Activated CD8-positive, alpha-beta memory T cell treated with anti-CD3 and anti-CD28 coated beads, Interleukin-2, amount 50 U/mL, for 1 hour (primary cell): ENCODE measurements at regions not wholly inside any gene's neighbourhood (a gene's known extent, or its start where the extent isn't known, plus 50 kb on each side); places are given as distances from the start of the nearest gene placed in this dataset.

Experiments
- DNase-seq: peaks from one replicate; pipeline ENCODE4 v3.0.0-alpha.2; 2020; ENCODE audit errors: extremely low read depth

DNA sequence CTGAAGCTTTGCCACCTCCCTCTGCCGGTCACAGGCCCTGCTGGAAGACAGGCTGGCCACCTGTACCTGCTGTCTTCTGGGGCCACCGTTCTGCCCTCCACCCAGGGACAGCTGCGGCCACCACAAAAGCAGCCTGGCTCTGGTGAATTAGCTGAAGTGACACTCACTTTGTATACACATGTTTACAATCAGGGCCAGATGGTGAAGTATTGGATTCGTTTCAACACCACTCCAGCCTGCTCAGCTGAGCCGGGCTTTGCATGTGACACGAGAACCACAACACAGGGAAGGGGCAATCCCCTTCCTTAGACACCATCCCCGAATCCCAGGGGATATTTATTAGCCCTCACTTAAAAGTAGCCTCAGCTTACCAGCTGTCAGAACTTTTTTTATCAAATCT, 191.5 kb upstream of the RPL38 start:
- no peak for DNase-seq

DNA sequence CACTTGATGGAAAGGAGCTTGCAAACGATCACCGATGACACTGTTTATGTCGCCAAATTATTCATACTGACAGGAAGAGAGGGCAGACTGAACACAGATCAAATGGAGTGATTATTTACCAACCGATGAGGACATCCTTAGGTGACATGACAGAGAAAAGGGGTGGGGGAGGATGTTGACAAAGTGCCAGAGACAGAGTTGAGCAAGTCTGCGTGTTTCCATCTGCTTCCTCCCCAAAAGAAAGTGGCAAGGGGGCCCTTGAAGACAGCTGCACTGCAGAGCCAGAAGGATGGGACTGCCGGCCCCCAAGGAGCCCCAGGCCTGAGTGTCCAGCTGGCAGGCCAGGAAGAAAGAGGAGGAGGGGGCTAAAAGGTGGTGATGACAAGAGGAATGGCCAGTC, 191.0 kb upstream of the RPL38 start:
- no peak for DNase-seq

DNA sequence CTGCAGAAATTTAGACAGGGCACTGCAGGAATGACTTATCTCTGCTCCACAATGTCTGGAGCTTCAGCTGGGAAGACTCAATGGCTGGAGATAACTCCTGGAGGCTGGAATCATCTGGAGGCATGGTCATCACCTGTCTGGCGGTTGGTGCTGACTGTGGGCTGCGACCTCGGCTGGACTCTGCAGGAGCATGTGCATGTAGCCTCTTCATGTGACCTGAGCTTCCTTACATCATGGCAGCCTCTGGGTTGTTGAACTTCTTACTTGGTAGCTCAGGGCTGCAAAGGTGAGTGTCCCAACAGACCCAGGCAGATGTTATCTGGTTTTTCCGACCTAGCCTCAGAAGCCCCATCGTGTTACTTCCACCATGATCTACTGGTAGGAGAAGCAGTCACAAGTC, 188.2 kb upstream of the RPL38 start:
- no peak for DNase-seq

DNA sequence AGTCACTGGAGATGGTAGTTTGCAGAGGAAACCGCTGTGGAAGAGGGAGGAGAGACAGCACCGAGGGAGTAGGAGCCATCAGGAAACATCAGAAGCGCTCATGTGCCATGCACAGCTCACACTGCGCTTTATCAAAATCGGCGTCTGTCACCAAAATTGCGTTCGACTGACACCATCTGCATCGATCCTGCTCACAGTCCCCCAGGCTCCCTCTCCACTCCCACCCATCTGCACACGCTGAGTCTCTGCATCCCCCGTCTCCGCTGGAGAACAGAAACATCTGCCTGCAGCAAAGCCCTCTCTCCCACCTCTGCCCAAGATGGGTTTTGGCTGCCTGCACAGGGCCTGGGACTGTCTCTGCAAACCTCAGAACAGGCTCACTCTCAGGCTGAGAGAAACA, 187.5 kb upstream of the RPL38 start:
- no peak for DNase-seq

DNA sequence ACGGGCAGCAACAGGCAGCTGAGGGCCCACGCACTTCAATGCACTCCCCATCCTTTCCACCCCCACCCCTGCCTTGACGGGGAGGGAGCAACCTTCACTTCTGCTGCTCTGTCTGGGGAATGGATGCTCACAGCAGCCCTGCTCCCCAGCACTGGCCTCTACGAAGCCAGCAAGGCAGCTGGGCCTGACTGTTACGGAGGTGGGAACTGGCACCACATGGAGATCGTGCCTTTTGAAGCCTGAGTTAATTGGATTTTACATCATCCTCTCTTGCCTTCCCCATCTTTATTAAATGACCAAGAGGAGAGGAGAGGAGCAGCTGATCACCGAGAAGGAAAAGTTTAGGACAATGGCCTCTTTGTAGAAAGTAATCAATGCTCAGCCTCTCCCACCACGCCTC, 187.0 kb upstream of the RPL38 start:
- no peak for DNase-seq

DNA sequence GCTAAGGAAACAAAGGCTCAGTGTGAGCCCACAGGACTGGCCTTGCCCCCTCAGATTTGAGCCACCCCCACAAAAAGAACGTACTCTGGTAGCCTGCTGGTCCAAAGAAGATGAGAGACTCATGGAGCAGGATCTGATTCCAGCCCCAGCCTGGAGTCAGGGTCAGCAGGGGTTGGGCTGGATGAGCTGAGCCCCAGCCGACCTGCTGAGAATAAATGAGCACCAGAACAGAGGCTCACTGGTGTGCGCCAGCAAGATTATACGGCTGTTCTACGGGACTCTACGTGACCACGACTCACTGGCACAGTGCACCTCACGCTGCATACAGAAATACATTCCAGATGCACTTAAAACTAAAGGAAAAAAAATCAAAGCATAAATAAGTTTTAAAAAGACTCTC, 186.0 kb upstream of the RPL38 start:
- no peak for DNase-seq

DNA sequence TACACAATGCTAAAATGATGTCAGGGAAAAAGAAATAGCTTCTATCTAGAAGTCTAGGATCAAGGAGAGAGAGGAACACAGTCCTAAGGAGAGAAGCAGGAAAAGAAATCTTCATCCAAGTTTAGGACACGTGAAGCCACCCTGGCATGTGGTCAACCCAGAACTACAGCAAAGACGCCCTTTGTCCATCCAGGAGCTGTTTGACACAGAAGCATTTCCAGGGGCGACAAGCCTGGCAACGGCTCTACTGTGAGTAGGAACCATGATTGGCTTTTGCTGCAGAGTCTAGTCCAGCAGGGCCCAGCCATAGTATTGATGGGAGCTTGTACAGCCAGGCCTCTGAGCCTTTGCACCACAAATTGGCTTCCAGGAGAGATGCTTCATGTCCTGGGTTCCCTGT, 185.4 kb upstream of the RPL38 start:
- no peak for DNase-seq

DNA sequence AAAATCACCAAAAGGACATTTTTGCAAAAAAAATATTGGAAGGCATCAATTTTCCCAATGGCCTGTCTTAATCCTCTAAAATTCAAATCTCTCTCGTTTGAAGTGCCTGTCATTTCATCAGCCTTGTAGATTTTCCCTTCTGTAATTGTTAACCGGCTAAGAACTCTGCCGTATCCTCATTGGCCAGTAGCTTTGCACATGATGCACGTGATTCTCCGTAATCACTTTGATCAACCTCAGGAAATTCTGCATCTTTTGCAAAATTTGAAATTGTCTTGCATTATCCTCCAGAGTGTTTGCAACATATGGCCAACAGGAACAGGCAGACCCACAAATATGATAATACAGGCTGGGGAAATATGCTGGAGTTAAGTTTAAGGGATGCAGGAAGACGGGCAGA, 184.2 kb upstream of the RPL38 start:
- no peak for DNase-seq

DNA sequence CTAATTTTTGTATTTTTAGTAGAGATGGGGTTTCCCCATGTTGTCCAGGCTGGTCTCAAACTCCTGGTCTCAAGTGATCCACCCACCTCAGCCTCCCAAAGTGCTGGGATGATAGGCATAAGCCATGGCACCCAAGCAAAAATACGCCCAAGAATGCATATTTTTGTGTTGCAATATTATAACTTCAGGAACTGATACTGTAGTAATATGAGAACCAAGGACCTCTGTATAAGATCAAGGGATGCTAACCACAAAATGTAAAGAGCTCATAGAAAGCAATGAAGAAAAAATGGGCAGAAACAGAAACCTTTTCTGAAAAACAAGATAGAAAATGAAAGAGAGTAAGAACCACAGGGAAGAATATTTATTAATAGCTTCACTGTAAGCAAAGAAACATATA, 183.6 kb upstream of the RPL38 start:
- no peak for DNase-seq

DNA sequence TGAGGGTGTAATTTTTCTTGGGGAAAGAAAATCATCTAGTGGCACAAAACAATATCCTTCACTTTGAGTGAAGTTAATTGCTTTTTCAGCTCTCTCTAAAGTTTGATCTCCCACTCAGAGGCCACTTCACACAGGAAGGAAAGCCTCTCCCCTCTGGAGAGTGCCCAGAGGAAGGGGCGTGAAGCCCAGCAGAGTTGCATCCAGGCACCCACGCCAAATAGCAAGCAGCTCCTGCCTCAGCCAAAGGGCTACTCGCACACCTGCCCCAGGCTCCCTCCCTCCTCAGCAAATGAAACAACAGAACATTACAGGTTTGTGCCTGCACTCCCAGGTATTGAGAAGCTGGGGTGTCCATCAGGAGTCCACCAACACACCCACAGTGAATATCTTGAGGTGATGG, 183.0 kb upstream of the RPL38 start:
- DNase-seq, result no peak

DNA sequence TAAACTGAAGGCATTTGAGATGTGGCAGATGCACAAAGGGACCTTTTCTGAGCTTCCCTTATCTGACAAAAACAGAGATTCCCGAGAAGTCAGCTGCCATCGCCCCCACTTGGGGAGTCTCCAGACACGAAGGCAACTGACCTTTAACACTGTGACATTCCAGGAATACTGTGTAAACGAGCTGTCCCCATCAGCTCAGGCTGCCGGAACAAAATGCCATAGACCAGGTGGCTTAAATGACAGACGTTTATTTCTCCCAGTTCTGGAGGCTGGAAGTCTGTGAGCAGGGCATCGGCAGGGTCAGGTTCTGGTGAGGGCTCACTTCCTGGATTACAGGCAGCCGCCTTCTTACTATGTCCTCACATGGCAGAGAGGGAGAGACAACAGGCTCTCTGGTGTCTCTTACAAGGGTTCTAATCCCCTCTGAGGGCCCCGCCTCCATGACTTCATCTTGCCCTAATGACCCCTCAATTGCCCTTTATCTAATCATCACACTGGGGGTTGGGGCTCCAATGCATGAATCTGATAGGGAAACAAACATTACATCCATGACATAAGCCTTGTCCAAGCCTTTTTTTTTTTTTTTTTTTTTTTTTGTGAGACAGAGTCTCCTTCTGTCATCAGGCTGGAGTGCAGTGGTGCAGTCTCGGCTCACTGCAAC, 178.5 kb upstream of the RPL38 start:
- no peak for DNase-seq

DNA sequence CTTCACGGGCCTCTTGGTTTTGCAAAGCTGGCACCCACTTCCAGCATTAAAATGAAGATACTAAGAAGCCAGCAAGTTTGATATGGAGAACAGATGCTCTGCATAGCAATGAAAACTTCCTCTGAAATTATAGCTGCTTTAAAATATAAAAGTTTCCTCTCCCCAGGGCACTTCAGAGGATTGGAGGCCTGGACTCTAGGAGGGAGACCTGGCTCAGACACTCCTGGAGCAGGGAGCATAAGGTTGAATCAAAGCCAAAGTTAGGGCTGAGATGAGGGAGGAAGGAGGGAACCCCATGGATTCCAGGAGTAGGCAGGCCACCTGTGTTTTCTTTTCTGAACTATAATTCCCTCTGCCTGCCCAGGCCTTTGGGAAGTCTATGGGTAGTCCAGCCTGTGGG, 176.0 kb upstream of the RPL38 start:
- no peak for DNase-seq

DNA sequence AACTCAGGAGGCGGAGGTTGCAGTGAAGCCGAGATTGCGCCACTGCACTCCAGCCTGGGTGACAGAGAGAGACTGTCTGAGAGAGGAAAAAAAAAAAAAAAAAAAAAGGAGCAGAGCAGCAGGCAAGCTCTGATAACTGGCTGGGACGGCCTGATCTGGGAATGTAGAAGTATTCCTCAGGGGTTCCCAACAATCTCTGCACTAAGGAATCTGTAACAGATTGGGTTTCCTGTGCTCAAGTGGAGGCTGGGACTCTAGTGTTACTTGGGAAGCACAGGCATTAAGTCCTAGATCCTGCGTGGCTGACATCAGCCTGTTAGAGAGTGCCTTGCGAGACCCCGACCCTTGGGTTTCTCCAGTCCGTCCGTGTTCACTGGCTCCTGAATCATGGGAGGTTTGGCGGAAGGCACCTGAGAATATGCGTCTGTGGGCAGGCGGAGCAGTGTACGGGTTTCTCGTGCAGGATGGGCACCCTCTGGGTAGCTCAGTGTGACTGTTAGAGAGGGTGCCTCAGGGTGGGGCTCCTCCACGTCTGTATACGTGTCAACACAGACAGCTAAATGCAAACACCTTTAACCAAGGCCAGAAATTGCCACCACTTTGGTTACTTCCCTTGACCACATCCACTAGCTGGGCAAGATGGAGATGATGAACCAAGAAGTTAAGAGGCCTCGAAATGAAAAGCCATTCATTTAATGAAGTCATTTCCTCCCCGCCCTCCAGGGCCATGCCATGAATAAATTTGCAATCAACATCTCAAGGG, 174.9 kb upstream of the RPL38 start:
- no peak for DNase-seq

DNA sequence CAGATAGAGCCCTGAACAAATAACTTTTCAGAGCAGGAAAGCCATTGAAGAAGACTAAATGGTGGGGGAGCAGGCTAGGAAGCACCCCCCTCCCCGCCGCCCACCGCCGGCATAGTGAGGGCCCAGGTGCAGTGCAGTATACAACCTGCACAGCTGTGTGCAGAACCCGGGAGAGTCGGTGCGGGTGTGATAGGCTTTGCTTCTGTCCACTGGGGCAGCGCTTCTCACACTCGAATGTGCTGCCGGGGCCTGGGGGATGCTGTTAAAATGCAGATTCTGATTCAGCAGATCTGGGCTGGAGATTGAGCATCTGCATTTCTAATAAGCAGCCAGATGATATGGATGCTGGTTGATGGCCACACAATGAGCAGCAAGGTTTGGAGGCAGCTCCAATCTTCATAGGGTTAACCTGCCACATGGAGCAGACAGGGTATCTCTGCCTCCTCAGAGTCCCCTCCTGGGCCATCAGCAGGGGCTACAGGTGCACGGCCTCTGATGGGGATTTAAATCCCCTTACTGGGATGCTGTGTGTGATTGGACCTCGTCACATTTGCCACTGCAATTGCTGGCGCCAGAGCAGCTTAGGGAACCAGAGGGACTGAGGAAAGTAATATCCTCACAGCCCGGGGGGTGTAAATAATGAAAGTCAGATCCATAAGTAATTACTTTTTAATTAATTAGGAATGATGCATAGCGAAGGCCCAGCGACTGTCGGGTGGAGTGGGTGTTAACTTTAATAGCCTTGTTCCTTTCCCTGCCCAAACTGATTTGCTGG, 172.0 kb upstream of the RPL38 start:
- no peak for DNase-seq

DNA sequence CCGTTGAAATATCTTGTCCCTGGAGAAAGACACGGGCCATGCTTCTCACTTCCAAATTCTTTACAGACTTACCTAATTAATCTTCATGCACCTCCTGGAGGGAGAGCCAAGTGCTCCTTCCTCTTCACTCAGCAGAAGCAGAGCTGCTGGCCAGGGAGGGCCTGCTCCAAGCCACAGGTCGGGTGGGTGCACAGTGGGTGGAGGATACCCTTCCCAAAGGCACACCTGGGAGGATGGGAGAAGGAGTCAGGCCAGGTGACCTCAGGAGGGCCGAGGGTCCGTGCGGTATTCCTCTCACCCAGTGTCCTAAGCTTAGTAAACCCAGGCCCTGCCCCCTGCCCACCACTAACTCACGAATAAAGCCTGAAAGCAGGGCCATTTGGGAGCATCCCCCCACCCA, 171.3 kb upstream of the RPL38 start:
- no peak for DNase-seq

DNA sequence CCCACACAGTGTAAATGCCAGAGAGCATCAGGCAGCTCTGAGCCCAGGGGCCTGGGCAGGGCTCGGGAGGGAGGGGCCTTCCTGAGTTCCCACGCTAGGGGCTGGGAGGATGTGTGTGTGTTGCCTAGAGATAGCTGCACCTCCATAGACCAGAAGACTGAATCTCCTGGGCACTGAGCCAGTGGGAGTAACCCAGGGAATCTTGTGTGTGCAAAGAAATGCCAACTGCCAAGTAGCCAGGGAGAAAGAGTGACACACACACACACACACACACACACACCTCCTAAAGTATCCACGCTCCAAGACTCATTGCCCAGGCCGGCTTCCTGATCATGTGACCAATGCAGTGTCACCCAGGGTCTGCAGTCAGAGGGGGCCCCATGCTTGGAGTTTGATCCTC, 166.2 kb upstream of the RPL38 start:
- no peak for DNase-seq

DNA sequence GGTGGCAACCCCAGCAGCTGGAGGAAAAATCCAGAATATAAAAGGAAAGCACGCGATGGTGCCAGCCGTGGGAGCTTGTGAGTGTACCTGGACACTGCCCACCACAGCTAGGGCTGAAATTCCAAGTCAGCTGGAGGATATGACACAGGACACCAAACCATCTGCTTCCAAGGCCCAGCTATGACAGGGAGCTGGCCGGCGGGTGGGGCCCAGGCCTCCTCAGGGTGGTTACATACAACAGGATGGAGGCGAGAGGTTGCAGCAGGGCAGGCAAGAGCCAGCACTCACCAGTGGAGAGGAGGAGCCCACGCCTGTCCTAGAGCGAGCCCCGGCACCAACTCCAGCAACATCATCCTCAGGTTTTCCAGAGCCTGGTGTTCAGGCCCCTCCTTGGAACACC, 163.2 kb upstream of the RPL38 start:
- DNase-seq, result no peak

DNA sequence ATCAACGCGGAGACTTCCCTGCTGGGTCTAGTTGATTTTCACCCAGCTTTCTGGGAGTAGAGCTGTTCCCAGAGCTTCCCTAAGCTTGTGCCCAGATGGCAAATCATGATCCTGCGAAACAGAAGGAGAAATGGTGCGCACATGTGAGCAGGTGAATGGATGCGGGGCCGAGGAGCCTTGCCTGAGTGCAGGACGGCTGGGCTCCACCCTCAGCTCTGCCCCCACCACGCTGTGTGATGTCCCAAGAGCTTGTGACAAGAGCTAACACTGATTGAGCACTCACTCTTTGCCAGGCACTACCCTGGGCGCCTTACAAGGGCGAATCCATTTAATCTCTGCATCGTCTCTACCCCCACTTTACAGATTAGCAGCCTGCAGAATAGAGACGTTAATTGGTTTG, 162.7 kb upstream of the RPL38 start:
- DNase-seq, result no peak

DNA sequence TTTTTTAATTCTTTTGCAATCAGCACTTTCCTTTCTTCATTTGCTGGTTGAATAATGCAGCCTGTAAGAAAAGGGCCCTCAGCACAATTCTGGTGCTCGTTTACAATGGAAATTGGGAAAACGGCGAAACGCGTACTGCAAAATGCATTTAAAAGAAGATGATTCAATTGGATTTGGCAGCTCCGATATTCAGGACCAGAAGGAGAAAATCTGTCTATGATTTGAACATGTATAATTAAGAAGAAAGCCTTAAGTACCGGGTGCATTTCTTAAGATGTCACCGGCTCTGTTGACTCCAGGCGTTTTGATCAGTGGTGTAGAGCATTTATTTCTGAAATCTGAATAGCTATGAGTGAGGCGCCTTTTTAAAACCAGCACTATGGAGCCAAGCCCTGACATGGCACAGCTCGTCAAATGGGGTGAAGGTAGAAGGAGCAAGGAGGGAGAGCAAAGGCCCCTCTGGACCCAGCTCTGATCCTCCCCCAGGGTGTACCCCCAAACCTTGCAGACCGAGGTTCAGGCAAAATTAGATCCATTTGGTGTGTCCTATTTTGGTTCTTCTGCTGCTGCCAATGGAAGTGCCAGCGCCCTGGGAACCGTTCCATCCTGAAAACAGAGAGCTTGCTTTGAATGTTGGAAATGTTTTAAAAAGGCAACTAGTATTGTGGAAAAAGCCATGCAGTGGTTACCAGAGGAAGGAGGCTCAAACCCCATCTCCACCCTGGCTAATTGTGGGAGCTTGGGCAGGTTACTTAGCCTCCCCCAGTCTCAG, 161.4 kb upstream of the RPL38 start:
- DNase-seq, result no peak

DNA sequence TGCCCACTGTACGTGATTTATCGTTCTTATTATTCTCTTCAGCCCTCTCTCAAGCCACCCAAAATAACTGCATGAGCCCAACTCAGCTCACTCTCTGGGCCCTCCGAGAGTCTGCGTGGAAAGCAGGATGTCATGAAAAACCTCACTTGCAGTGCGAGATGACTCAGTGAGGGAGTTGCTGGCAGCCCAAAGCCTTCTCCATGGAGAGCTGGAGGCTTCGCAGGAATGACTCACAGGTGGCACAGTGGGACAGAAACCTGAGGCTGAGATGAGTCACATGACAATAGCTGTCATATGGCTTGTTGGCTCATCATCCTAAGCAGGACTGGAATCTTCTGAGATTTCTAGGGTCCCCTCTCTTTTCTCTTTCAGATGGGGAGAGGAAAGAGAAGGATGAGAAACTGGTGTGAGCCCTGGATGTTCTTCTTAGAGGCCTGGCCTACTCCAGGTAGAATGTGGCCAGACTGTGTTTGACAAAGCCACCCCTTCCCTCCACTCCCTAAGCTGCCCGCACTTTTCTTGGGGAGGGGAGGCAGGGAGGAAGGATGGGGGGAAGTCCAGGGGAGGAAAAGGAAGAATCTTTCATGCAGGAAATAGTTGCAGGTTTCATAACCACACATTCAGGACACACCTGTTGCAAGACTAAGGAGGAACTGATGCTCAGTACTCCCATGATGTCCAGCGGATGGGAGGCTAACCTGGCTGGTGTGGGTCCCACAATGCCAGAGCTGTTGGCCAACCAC, 160.6 kb upstream of the RPL38 start:
- DNase-seq, result no peak

DNA sequence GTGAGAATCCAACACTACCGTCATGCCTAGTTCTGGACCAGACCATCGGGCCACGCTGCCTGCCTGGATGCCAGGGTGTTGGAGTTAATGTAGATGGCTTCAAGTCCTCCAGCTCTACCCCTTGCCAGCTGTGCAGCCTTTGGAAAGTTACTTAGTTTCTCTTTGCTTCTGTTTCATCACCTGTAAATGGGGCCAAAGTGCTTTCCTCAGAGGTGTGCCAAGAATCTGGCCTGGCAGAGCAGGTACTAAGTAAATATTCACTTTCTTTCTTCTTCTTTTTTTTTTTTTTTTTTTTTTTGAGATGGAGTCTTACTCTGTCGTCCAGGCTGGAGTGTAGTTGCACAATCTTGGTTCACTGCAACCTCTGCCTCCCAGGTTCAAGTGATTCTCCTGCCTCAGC, 159.5 kb upstream of the RPL38 start:
- no peak for DNase-seq
